ENCODE measurements at regions not wholly inside any gene's neighbourhood (a gene's known extent, or its start where the extent isn't known, plus 50 kb on each side); places are given as distances from the start of the nearest gene placed in this dataset.

- intact Hi-C loops (cut with micrococcal nuclease): no loop called here
- no peaks in the 10 kb centered on the region for H3K36me3 ChIP-seq (ENCODE audit: control insufficient read depth in 2 of 3, insufficient read depth in 3 of 3, low read length in 3 of 3)
- H3K27ac ChIP-seq (ENCODE audit: low read depth, low read length): no peak overlapping the region
- Mint-ChIP-seq H3K27ac (no peak overlapping the region), H3K4me3 (no peak overlapping the region), H3K27me3 (no peaks in the 10 kb centered on the region), H3K4me1 (no peaks in the 10 kb centered on the region), H3K9me3 (peaks cover 0 to 27% (median 5%) of the 10 kb centered on the region in 11 donors), H3K36me3 (no peaks in the 10 kb centered on the region)
- no peak for DNase-seq
- H3K4me3 ChIP-seq (ENCODE audit: low read length): no peak overlapping the region
- ChIA-PET POLR2A (no interaction called here), CTCF (no interaction called here)
- ATAC-seq: no peak
- no peaks in the 10 kb centered on the region for H3K9me3 ChIP-seq (ENCODE audit: control insufficient read depth in 2 of 3, low read length in 3 of 3)
- H3K4me1 ChIP-seq (ENCODE audit: control insufficient read depth in 2 of 2, insufficient read depth in 2 of 2, low read length in 2 of 2): no peaks in the 10 kb centered on the region
- H3K27me3 ChIP-seq (ENCODE audit: control insufficient read depth in 2 of 2, insufficient read depth in 2 of 2, low read length in 2 of 2): no peaks in the 10 kb centered on the region
Measured at GRCh38 chr10:85047979-85048378, 719.6 kb downstream of the CCSER2 start.

- no peaks in the 10 kb centered on the region for H3K27me3 Mint-ChIP-seq
- H3K36me3 Mint-ChIP-seq: no peaks in the 10 kb centered on the region
- POLR2A ChIA-PET: no interaction called here
Measured at GRCh38 chr10:85048644-85049043, 720.3 kb downstream of the CCSER2 start.

GRCh38 chr10:85060944-85061343, 732.6 kb downstream of the CCSER2 start:
- peaks cover 0 to 36% (median 10%) of the 10 kb centered on the region in 11 donors for H3K9me3 Mint-ChIP-seq
- Histone ChIP-seq H3K36me3 (ENCODE audit: control insufficient read depth in 2 of 3, insufficient read depth in 3 of 3, low read length in 3 of 3) (no peaks in the 10 kb centered on the region), H3K27ac (ENCODE audit: low read depth, low read length) (no peak overlapping the region), H3K4me3 (ENCODE audit: low read length) (no peak overlapping the region), H3K9me3 (ENCODE audit: control insufficient read depth in 2 of 3, low read length in 3 of 3) (no peaks in the 10 kb centered on the region), H3K27me3 (ENCODE audit: control insufficient read depth in 2 of 2, insufficient read depth in 2 of 2, low read length in 2 of 2) (no peaks in the 10 kb centered on the region), H3K4me1 (ENCODE audit: control insufficient read depth in 2 of 2, insufficient read depth in 2 of 2, low read length in 2 of 2) (no peaks in the 10 kb centered on the region)
- ATAC-seq (no peak), DNase-seq (no peak)
- ChIA-PET CTCF (no interaction called here), POLR2A (no interaction called here)
- H3K27ac Mint-ChIP-seq: no peak overlapping the region
- intact Hi-C loops (cut with micrococcal nuclease): no loop called here
- H3K36me3 Mint-ChIP-seq: no peaks in the 10 kb centered on the region
- H3K4me1 Mint-ChIP-seq: no peaks in the 10 kb centered on the region
- H3K27me3 Mint-ChIP-seq: peaks cover 0 to 3% (median 0%) of the 10 kb centered on the region in 5 donors
- H3K4me3 Mint-ChIP-seq: no peak overlapping the region

More at GRCh38 chr10:85048644-85049043, 720.3 kb downstream of the CCSER2 start:
- Histone ChIP-seq H3K4me1 (ENCODE audit: control insufficient read depth in 2 of 2, insufficient read depth in 2 of 2, low read length in 2 of 2) (no peaks in the 10 kb centered on the region), H3K9me3 (ENCODE audit: control insufficient read depth in 2 of 3, low read length in 3 of 3) (no peaks in the 10 kb centered on the region), H3K27me3 (ENCODE audit: control insufficient read depth in 2 of 2, insufficient read depth in 2 of 2, low read length in 2 of 2) (no peaks in the 10 kb centered on the region), H3K4me3 (ENCODE audit: low read length) (no peak overlapping the region), H3K27ac (ENCODE audit: low read depth, low read length) (no peak overlapping the region), H3K36me3 (ENCODE audit: control insufficient read depth in 2 of 3, insufficient read depth in 3 of 3, low read length in 3 of 3) (no peaks in the 10 kb centered on the region)
- ATAC-seq (no peak), DNase-seq (no peak)
- intact Hi-C loops (cut with micrococcal nuclease): no loop called here
- CTCF ChIA-PET: interaction anchor here (0.5 kb wide), 1 partner anchor 191 kb away, joined by 3 read pairs; no protein-coding TSS in a partner anchor
- Mint-ChIP-seq H3K27ac (no peak overlapping the region), H3K4me3 (no peak overlapping the region), H3K9me3 (peaks cover 0 to 21% (median 5%) of the 10 kb centered on the region in 11 donors), H3K4me1 (no peaks in the 10 kb centered on the region)

GRCh38 chr10:85061401-85061800, 733.0 kb downstream of the CCSER2 start:
- ChIA-PET CTCF (no interaction called here), POLR2A (no interaction called here)
- intact Hi-C loops (cut with micrococcal nuclease): no loop called here
- no peak for DNase-seq
- Mint-ChIP-seq H3K9me3 (peaks cover 0 to 37% (median 6%) of the 10 kb centered on the region in 11 donors), H3K36me3 (no peaks in the 10 kb centered on the region), H3K27me3 (peaks cover 0 to 3% (median 0%) of the 10 kb centered on the region in 5 donors), H3K27ac (no peak overlapping the region), H3K4me3 (no peak overlapping the region), H3K4me1 (no peaks in the 10 kb centered on the region)
- H3K36me3 ChIP-seq (ENCODE audit: control insufficient read depth in 2 of 3, insufficient read depth in 3 of 3, low read length in 3 of 3): no peaks in the 10 kb centered on the region
- H3K9me3 ChIP-seq (ENCODE audit: control insufficient read depth in 2 of 3, low read length in 3 of 3): no peaks in the 10 kb centered on the region
- no peaks in the 10 kb centered on the region for H3K4me1 ChIP-seq (ENCODE audit: control insufficient read depth in 2 of 2, insufficient read depth in 2 of 2, low read length in 2 of 2)
- H3K27ac ChIP-seq (ENCODE audit: low read depth, low read length): no peak overlapping the region
- H3K27me3 ChIP-seq (ENCODE audit: control insufficient read depth in 2 of 2, insufficient read depth in 2 of 2, low read length in 2 of 2): no peaks in the 10 kb centered on the region
- ATAC-seq: no peak
- H3K4me3 ChIP-seq (ENCODE audit: low read length): no peak overlapping the region

GRCh38 chr10:85067955-85068354, 739.6 kb downstream of the CCSER2 start:
- ChIA-PET CTCF (no interaction called here), POLR2A (no interaction called here)
- Histone ChIP-seq H3K4me1 (ENCODE audit: control insufficient read depth in 2 of 2, insufficient read depth in 2 of 2, low read length in 2 of 2) (no peaks in the 10 kb centered on the region), H3K36me3 (ENCODE audit: control insufficient read depth in 2 of 3, insufficient read depth in 3 of 3, low read length in 3 of 3) (no peaks in the 10 kb centered on the region), H3K27ac (ENCODE audit: low read depth, low read length) (no peak overlapping the region), H3K4me3 (ENCODE audit: low read length) (no peak overlapping the region), H3K9me3 (ENCODE audit: control insufficient read depth in 2 of 3, low read length in 3 of 3) (no peaks in the 10 kb centered on the region), H3K27me3 (ENCODE audit: control insufficient read depth in 2 of 2, insufficient read depth in 2 of 2, low read length in 2 of 2) (no peaks in the 10 kb centered on the region)
- H3K4me3 Mint-ChIP-seq: no peak overlapping the region
- no peak for ATAC-seq
- DNase-seq: no peak
- H3K9me3 Mint-ChIP-seq: peaks cover 0 to 33% (median 4%) of the 10 kb centered on the region in 11 donors
- H3K27ac Mint-ChIP-seq: no peak overlapping the region
- H3K36me3 Mint-ChIP-seq: no peaks in the 10 kb centered on the region
- no peaks in the 10 kb centered on the region for H3K4me1 Mint-ChIP-seq
- intact Hi-C loops (cut with micrococcal nuclease): no loop called here
- no peaks in the 10 kb centered on the region for H3K27me3 Mint-ChIP-seq

GRCh38 chr10:85080934-85081333, 752.5 kb downstream of the CCSER2 start:
- Mint-ChIP-seq H3K4me1 (no peaks in the 10 kb centered on the region), H3K9me3 (peaks cover 0 to 6% (median 2%) of the 10 kb centered on the region in 11 donors), H3K27ac (no peak overlapping the region), H3K36me3 (no peaks in the 10 kb centered on the region), H3K27me3 (no peaks in the 10 kb centered on the region), H3K4me3 (no peak overlapping the region)
- H3K4me1 ChIP-seq (ENCODE audit: control insufficient read depth in 2 of 2, insufficient read depth in 2 of 2, low read length in 2 of 2): no peaks in the 10 kb centered on the region
- ATAC-seq (no peak), DNase-seq (no peak)
- no peak overlapping the region for H3K27ac ChIP-seq (ENCODE audit: low read depth, low read length)
- POLR2A ChIA-PET: no interaction called here
- H3K27me3 ChIP-seq (ENCODE audit: control insufficient read depth in 2 of 2, insufficient read depth in 2 of 2, low read length in 2 of 2): no peaks in the 10 kb centered on the region
- H3K36me3 ChIP-seq (ENCODE audit: control insufficient read depth in 2 of 3, insufficient read depth in 3 of 3, low read length in 3 of 3): no peaks in the 10 kb centered on the region
- H3K4me3 ChIP-seq (ENCODE audit: low read length): no peak overlapping the region
- CTCF ChIA-PET: no interaction called here
- intact Hi-C loops (cut with micrococcal nuclease): no loop called here
- no peaks in the 10 kb centered on the region for H3K9me3 ChIP-seq (ENCODE audit: control insufficient read depth in 2 of 3, low read length in 3 of 3)

GRCh38 chr10:85098835-85099521, 770.6 kb downstream of the CCSER2 start:
- Histone ChIP-seq H3K27me3 (ENCODE audit: control insufficient read depth in 2 of 2, insufficient read depth in 2 of 2, low read length in 2 of 2) (no peaks in the 10 kb centered on the region), H3K27ac (ENCODE audit: low read depth, low read length) (no peak overlapping the region), H3K4me3 (ENCODE audit: low read length) (no peak overlapping the region), H3K4me1 (ENCODE audit: control insufficient read depth in 2 of 2, insufficient read depth in 2 of 2, low read length in 2 of 2) (no peaks in the 10 kb centered on the region), H3K9me3 (ENCODE audit: control insufficient read depth in 2 of 3, low read length in 3 of 3) (no peaks in the 10 kb centered on the region), H3K36me3 (ENCODE audit: control insufficient read depth in 2 of 3, insufficient read depth in 3 of 3, low read length in 3 of 3) (no peaks in the 10 kb centered on the region)
- H3K36me3 Mint-ChIP-seq: no peaks in the 10 kb centered on the region
- peaks cover 0 to 6% (median 0%) of the 10 kb centered on the region in 11 donors for H3K9me3 Mint-ChIP-seq
- H3K4me3 Mint-ChIP-seq: no peak overlapping the region
- peaks cover 0 to 2% (median 0%) of the 10 kb centered on the region in 7 donors for H3K4me1 Mint-ChIP-seq
- DNase-seq (no peak), ATAC-seq (no peak)
- POLR2A ChIA-PET: no interaction called here
- H3K27ac Mint-ChIP-seq: no peak overlapping the region
- H3K27me3 Mint-ChIP-seq: no peaks in the 10 kb centered on the region
- CTCF ChIA-PET: no interaction called here
- intact Hi-C loops (cut with micrococcal nuclease): no loop called here

Measured in naive thymus-derived CD4-positive, alpha-beta T cell (primary cell).